OCI-LY3 (cell line): ENCODE measurements at regions not wholly inside any gene's neighbourhood (a gene's known extent, or its start where the extent isn't known, plus 50 kb on each side); places are given as distances from the start of the nearest gene placed in this dataset.

Experiments used
- H2AFZ ChIP-seq: fragments of 200-600, 300-600 bp; shearing (Covaris generic); 2 replicates; pipeline ENCODE4 v1.6.0; 2014; ENCODE audit warnings: antibody characterized with exemption, low read depth, low read length
- H3K27ac ChIP-seq: fragments of 200-600, 300-600 bp; sonication (generic); 2 replicates; pipeline ENCODE4 v1.5.1; 2014; ENCODE audit warnings: mild to moderate bottlenecking, low read length, moderate library complexity, mixed read lengths
- H3K27me3 ChIP-seq: fragments of 200-600, 300-600 bp; sonication (generic); 2 replicates; pipeline ENCODE4 v1.6.1; 2014; ENCODE audit warnings: low read depth, low read length, mixed read lengths
- H3K36me3 ChIP-seq: fragments of 200-600, 300-600 bp; sonication (generic); replicated peaks from 2 replicates; pipeline ENCODE3; 2014; ENCODE audit warnings: low read depth, low read length, mixed read lengths
- H3K4me1 ChIP-seq: fragments of 300-600, 200-600 bp; sonication (generic); 2 replicates; pipeline ENCODE4 v1.6.1; 2014; ENCODE audit warnings: low read length, mixed read lengths
- H3K4me2 ChIP-seq: fragments of 200-600, 300-600 bp; sonication (generic); 2 replicates; pipeline ENCODE4 v1.6.1; 2014; ENCODE audit warnings: low read length, mixed read lengths
- H3K4me3 ChIP-seq: fragments of 300-600, 200-600 bp; sonication (generic); 2 replicates; pipeline ENCODE4 v1.5.1; 2014; ENCODE audit warnings: antibody characterized with exemption, mild to moderate bottlenecking, low read length, moderate library complexity
- H3K79me2 ChIP-seq: fragments of 300-600, 200-600 bp; shearing (Covaris generic); 2 replicates; pipeline ENCODE4 v1.6.1; 2014; ENCODE audit warnings: mild to moderate bottlenecking, low read length, mixed read lengths
- H3K9ac ChIP-seq: fragments of 300-600, 200-600 bp; shearing (Covaris generic); 2 replicates; pipeline ENCODE4 v1.6.0; 2014; ENCODE audit warnings: mild to moderate bottlenecking, low read length, moderate library complexity
- H3K9me3 ChIP-seq: fragments of 200-600, 300-600 bp; shearing (Covaris generic); 2 replicates; pipeline ENCODE4 v1.6.1; 2014; ENCODE audit warnings: low read length, mixed read lengths; ENCODE audit not compliant: insufficient read depth
- H4K20me1 ChIP-seq: fragments of 200-600, 300-600 bp; sonication (generic); 2 replicates; pipeline ENCODE4 v1.6.1; 2016; ENCODE audit warnings: low read length, mixed read lengths; ENCODE audit not compliant: insufficient read depth
- EZH2phosphoT487 ChIP-seq: fragments of 200-600 bp; shearing (Covaris generic); IDR thresholded peaks from 2 replicates; pipeline ENCODE4 v1.6.1; 2018; ENCODE audit warnings: antibody characterized with exemption, mixed run types, low read depth
- TF ChIP-seq, protein P1 (sequence below): fragments of 200-600, 300-600 bp; sonication (generic); IDR thresholded peaks from 2 replicates; pipeline ENCODE4 v1.5.1; 2014; ENCODE audit warnings: antibody characterized with exemption, low read length, low read depth

DNA sequence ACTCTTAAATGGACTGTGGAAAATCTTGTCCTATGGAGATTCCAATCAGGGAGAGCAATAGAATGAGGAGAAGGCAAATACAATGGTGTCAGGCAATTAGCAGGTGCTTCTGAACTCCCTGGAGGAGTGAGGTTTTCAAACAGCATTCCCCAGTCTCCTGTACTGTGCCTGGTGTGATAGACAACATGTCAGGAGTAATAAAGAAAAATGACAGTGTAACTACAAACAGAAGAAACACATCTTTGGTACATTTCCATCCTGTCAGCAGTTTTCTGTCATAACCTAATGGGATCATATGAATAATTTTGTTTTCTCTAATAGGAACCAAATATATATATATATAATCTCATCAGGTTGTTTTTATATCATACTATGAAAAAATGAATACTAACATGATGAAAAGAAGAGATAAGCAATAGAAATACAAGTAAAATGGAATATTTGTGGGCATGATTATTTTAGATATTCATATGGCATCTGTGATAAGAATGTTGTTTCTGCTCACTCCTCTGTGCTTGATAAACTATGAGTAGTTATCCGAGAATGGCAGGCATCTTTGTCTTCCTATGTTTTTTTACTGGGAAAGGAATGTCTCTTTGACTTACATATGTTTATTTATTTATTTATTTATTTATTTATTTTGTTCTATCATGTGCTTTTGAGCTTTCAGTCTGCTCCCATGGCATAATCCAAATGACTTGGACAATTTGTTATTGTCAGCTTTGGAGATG lies 441.7 kb downstream of the TXNL1 start:
- no peak overlapping the region for H3K27ac ChIP-seq
- H3K79me2 ChIP-seq = no peaks in the 10 kb centered on the region
- H4K20me1 ChIP-seq = no peaks in the 10 kb centered on the region
- no peak overlapping the region for H3K4me2 ChIP-seq
- peaks cover 5% of the 10 kb centered on the region; the same call in 1 of the 2 replicates for H3K4me1 ChIP-seq
- H2AFZ ChIP-seq = no peak overlapping the region
- H3K4me3 ChIP-seq = no peak overlapping the region
- no peaks in the 10 kb centered on the region for H3K9me3 ChIP-seq
- TF ChIP-seq, protein P1, sequence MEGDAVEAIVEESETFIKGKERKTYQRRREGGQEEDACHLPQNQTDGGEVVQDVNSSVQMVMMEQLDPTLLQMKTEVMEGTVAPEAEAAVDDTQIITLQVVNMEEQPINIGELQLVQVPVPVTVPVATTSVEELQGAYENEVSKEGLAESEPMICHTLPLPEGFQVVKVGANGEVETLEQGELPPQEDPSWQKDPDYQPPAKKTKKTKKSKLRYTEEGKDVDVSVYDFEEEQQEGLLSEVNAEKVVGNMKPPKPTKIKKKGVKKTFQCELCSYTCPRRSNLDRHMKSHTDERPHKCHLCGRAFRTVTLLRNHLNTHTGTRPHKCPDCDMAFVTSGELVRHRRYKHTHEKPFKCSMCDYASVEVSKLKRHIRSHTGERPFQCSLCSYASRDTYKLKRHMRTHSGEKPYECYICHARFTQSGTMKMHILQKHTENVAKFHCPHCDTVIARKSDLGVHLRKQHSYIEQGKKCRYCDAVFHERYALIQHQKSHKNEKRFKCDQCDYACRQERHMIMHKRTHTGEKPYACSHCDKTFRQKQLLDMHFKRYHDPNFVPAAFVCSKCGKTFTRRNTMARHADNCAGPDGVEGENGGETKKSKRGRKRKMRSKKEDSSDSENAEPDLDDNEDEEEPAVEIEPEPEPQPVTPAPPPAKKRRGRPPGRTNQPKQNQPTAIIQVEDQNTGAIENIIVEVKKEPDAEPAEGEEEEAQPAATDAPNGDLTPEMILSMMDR = no peak
- no peak for TF ChIP-seq EZH2phosphoT487
- no peak overlapping the region for H3K9ac ChIP-seq
- H3K27me3 ChIP-seq = no peaks in the 10 kb centered on the region
- no peaks in the 10 kb centered on the region for H3K36me3 ChIP-seq

DNA sequence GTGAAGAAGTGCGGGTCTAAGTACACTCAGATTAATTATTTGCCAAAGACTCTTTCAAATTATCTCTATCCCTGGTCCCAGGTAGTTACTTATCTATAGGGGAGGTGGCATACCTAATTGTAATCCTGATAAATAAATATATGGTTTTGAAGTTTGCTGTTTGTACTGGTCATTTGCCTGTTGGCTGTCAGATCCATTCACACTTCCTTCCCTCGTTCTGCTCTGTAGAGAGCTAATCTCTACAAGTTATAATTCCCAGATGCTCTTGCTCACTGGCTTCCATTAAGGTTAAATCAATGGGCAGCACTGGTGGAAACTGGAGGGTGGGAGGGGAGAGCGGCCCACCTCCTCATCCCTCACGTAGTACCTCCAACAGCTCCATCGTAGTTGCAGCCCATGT lies 447.1 kb downstream of the TXNL1 start:
- H3K36me3 ChIP-seq = no peaks in the 10 kb centered on the region
- TF ChIP-seq, protein P1 = no peak
- no peak for TF ChIP-seq EZH2phosphoT487
- no peaks in the 10 kb centered on the region for H3K79me2 ChIP-seq
- H3K4me2 ChIP-seq = no peak overlapping the region
- no peak overlapping the region for H3K9ac ChIP-seq
- no peak overlapping the region for H3K4me3 ChIP-seq
- no peaks in the 10 kb centered on the region for H3K9me3 ChIP-seq
- no peaks in the 10 kb centered on the region for H4K20me1 ChIP-seq
- peaks cover 3% of the 10 kb centered on the region; the same call in 1 of the 2 replicates for H3K4me1 ChIP-seq
- H2AFZ ChIP-seq = no peak overlapping the region
- H3K27me3 ChIP-seq = no peaks in the 10 kb centered on the region
- H3K27ac ChIP-seq = no peak overlapping the region

DNA sequence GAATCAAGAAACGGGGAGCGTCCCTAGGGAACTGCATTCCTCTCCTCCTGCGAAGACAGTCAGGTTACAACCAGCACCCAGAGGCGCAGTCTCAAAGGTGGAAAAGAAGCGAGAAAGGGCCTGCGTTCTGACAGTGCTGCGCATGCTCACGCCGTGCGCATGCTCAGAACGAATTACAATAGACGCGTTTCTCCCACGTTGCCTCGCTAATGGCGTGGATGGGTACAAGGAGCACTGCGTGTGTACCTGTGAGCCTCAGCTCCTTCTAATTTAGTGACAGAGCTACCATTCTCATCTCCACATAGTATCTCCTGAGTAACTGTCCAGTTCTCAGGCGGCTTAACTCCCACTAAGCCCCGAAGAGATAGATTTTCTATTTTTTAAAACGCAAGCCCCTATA lies 448.8 kb downstream of the TXNL1 start:
- TF ChIP-seq EZH2phosphoT487 = no peak
- TF ChIP-seq, protein P1 = no peak
- no peaks in the 10 kb centered on the region for H3K36me3 ChIP-seq
- H3K4me2 ChIP-seq = no peak overlapping the region
- peaks cover 7% of the 10 kb centered on the region; the same call in 1 of the 2 replicates for H3K4me1 ChIP-seq
- H3K27ac ChIP-seq = no peak overlapping the region
- H3K9me3 ChIP-seq = no peaks in the 10 kb centered on the region
- H3K4me3 ChIP-seq = no peak overlapping the region
- no peaks in the 10 kb centered on the region for H4K20me1 ChIP-seq
- H3K27me3 ChIP-seq = no peaks in the 10 kb centered on the region
- H3K79me2 ChIP-seq = no peaks in the 10 kb centered on the region
- no peak overlapping the region for H3K9ac ChIP-seq
- H2AFZ ChIP-seq = no peak overlapping the region

DNA sequence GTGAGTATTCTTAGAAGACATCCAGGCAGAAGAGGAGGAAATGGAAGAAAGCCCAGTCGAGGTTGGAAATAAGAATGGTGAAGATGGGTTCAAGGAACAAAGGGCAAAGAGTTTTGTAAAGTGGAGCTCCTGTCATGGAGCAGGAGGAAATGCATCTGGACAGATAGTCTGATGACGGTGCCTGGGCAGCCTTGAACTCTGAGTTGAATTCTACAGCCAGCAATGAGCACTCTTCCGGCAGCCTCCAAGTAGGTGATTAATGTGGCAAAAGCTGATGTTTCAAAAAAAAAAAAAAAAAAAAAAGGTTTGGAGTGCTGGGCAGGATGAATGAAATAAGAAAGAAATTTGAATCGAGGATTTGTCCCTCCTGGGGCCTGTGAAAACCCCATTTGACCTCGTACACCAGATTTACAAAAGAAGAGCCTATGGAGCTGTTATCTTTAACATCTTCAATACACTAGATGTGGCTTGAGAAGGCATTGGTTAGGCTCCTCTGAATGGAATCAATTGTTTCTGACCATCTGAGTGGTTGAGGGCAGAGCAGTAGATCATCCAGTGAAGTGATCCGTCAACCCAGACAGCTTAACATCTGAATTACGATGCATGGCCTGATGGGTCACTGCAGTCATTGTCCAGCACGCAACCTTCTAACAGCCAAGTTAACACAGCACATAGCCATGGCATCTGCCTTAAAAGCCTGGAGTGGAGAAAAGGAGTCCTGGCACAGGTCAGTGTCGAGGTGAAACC lies 449.7 kb downstream of the TXNL1 start:
- H3K36me3 ChIP-seq = no peaks in the 10 kb centered on the region
- no peaks in the 10 kb centered on the region for H3K27me3 ChIP-seq
- no peaks in the 10 kb centered on the region for H4K20me1 ChIP-seq
- no peak overlapping the region for H3K9ac ChIP-seq
- H3K27ac ChIP-seq = no peak overlapping the region
- peaks cover 7% of the 10 kb centered on the region; the same call in 1 of the 2 replicates for H3K4me1 ChIP-seq
- H3K9me3 ChIP-seq = no peaks in the 10 kb centered on the region
- no peak overlapping the region for H3K4me3 ChIP-seq
- H3K4me2 ChIP-seq = no peak overlapping the region
- no peak overlapping the region for H2AFZ ChIP-seq
- H3K79me2 ChIP-seq = no peaks in the 10 kb centered on the region
- TF ChIP-seq EZH2phosphoT487 = no peak
- TF ChIP-seq, protein P1 = no peak
